WTC11 (cell line): ENCODE measurements at regions not wholly inside any gene's neighbourhood (a gene's known extent, or its start where the extent isn't known, plus 50 kb on each side); places are given as distances from the start of the nearest gene placed in this dataset.
A peak's percentile ranks its signal among the peaks of the same experiment; 100 is the strongest.

Experiments used
- ATAC-seq: fragments of 200-7000 bp; cut with Tn5 transposase; 2 replicates; pipeline ENCODE4 v1.10.0; 2021; ENCODE audit warnings: mild to moderate bottlenecking, moderate library complexity
- CTCF ChIA-PET: fragments of 300-600 bp; sonication (Branson Sonifier 250); formaldehyde crosslinking; loops from one replicate; lab custom pipeline; 2021; ENCODE audit warnings: antibody characterized with exemption; lab: Charles Lee
- POLR2A ChIA-PET: fragments of 350-600 bp; sonication (Branson Sonifier 250); formaldehyde crosslinking; loops from one replicate; lab custom pipeline; 2021; ENCODE audit warnings: antibody characterized with exemption; lab: Charles Lee
- DNase-seq: peaks from one replicate; pipeline ENCODE4 v3.0.0; 2021; ENCODE audit warnings: low spot score
- H3K27ac Mint-ChIP-seq: 2 replicates; pipeline ENCODE4 v1.8.0; 2021; ENCODE audit warnings: mixed read lengths
- H3K27me3 Mint-ChIP-seq: 2 replicates; pipeline ENCODE4 v1.8.0; 2021; ENCODE audit warnings: low read depth, mild to moderate bottlenecking, moderate library complexity, mixed read lengths
- H3K36me3 Mint-ChIP-seq: 2 replicates; pipeline ENCODE4 v1.8.0; 2021; ENCODE audit warnings: mixed read lengths
- H3K4me1 Mint-ChIP-seq: 2 replicates; pipeline ENCODE4 v1.8.0; 2022; ENCODE audit warnings: mixed read lengths
- H3K4me3 Mint-ChIP-seq: 2 replicates; pipeline ENCODE4 v1.8.0; 2021; ENCODE audit warnings: mild to moderate bottlenecking, moderate library complexity, mixed read lengths
- H3K9me3 Mint-ChIP-seq: 2 replicates; pipeline ENCODE4 v1.8.0; 2021; ENCODE audit warnings: mixed read lengths
- GTF2I ChIP-seq: fragments of 250-450 bp; sonication (Bioruptor Pico); conservative IDR thresholded peaks from 2 replicates; pipeline ENCODE4 v1.4.0; 2021; ENCODE audit warnings: mild to moderate bottlenecking
- JAZF1 ChIP-seq: fragments of 250-450 bp; sonication (Bioruptor Pico); IDR thresholded peaks from 2 replicates; pipeline ENCODE4 v1.9.0; 2021; ENCODE audit warnings: moderate library complexity, mild to moderate bottlenecking, inconsistent platforms
- NFE2L1 ChIP-seq: sonication (generic); formaldehyde crosslinking; IDR thresholded peaks from 2 replicates; pipeline ENCODE4 v1.8.1; 2023; ENCODE audit warnings: missing genetic modification reagents
- PRRX2 ChIP-seq: fragments of 250-450 bp; sonication (Bioruptor Pico); IDR thresholded peaks from 2 replicates; pipeline ENCODE4 v1.8.0; 2021; ENCODE audit warnings: mild to moderate bottlenecking
- RELA ChIP-seq: sonication (generic); formaldehyde crosslinking; IDR thresholded peaks from 2 replicates; pipeline ENCODE4 v1.8.1; 2022; ENCODE audit warnings: missing genetic modification reagents, mild to moderate bottlenecking, borderline replicate concordance
- SOX15 ChIP-seq: fragments of 250-450 bp; sonication (Bioruptor Pico); IDR thresholded peaks from 2 replicates; pipeline ENCODE4 v1.9.0; 2021; ENCODE audit warnings: mild to moderate bottlenecking
- SP1 ChIP-seq: sonication (generic); formaldehyde crosslinking; conservative IDR thresholded peaks from 2 replicates; pipeline ENCODE4 v1.8.1; 2022; ENCODE audit warnings: missing genetic modification reagents
- ZBTB21 ChIP-seq: sonication (generic); formaldehyde crosslinking; IDR thresholded peaks from 2 replicates; pipeline ENCODE4 v1.8.1; 2023; ENCODE audit warnings: mild to moderate bottlenecking, missing genetic modification reagents, borderline replicate concordance
- ZNF121 ChIP-seq: sonication (generic); formaldehyde crosslinking; IDR thresholded peaks from 2 replicates; pipeline ENCODE4 v1.8.0; 2023; ENCODE audit warnings: missing genetic modification reagents
- ZNF138 ChIP-seq: sonication (generic); formaldehyde crosslinking; conservative IDR thresholded peaks from 2 replicates; pipeline ENCODE4 v1.8.1; 2022; ENCODE audit warnings: mild to moderate bottlenecking, moderate library complexity, missing genetic modification reagents
- ZNF232 ChIP-seq: sonication (generic); formaldehyde crosslinking; IDR thresholded peaks from 2 replicates; pipeline ENCODE4 v1.8.0; 2022; ENCODE audit warnings: mild to moderate bottlenecking, missing genetic modification reagents
- ZNF396 ChIP-seq: fragments of 250-450 bp; sonication (Bioruptor Pico); IDR thresholded peaks from 2 replicates; pipeline ENCODE4 v1.8.0; 2021; ENCODE audit warnings: mild to moderate bottlenecking, moderate library complexity, borderline replicate concordance
- ZNF671 ChIP-seq: fragments of 250-450 bp; sonication (Bioruptor Pico); IDR thresholded peaks from 2 replicates; pipeline ENCODE4 v1.8.0; 2021; ENCODE audit warnings: mild to moderate bottlenecking
- TF ChIP-seq, protein P1 (sequence below): sonication (generic); formaldehyde crosslinking; IDR thresholded peaks from 2 replicates; pipeline ENCODE4 v1.8.1; 2022; ENCODE audit warnings: low read depth, missing genetic modification reagents, borderline replicate concordance
- TF ChIP-seq, protein P2 (sequence below): fragments of 250-450 bp; sonication (Bioruptor Pico); conservative IDR thresholded peaks from 2 replicates; pipeline ENCODE4 v1.9.0; 2021; ENCODE audit warnings: mild to moderate bottlenecking
- TF ChIP-seq, protein P3 (sequence below): fragments of 250-450 bp; sonication (Bioruptor Pico); IDR thresholded peaks from 2 replicates; pipeline ENCODE4 v1.9.0; 2021; ENCODE audit warnings: mild to moderate bottlenecking
- TF ChIP-seq, protein P4 (sequence below): sonication (generic); formaldehyde crosslinking; IDR thresholded peaks from 2 replicates; pipeline ENCODE4 v1.8.0; 2023; ENCODE audit warnings: mild to moderate bottlenecking, missing genetic modification reagents
- TF ChIP-seq, protein P5 (sequence below): fragments of 250-450 bp; sonication (Bioruptor Pico); IDR thresholded peaks from 2 replicates; pipeline ENCODE4 v1.9.0; 2021; ENCODE audit warnings: mild to moderate bottlenecking, borderline replicate concordance
- TF ChIP-seq, protein P6 (sequence below): fragments of 250-450 bp; sonication (Bioruptor Pico); IDR thresholded peaks from 2 replicates; pipeline ENCODE4 v1.8.0; 2021; ENCODE audit warnings: mild to moderate bottlenecking
- TF ChIP-seq, protein P7 (sequence below): fragments of 200-600 bp; IDR thresholded peaks from 2 replicates; pipeline ENCODE4 v1.8.0; 2022; ENCODE audit warnings: antibody characterized with exemption

DNA sequence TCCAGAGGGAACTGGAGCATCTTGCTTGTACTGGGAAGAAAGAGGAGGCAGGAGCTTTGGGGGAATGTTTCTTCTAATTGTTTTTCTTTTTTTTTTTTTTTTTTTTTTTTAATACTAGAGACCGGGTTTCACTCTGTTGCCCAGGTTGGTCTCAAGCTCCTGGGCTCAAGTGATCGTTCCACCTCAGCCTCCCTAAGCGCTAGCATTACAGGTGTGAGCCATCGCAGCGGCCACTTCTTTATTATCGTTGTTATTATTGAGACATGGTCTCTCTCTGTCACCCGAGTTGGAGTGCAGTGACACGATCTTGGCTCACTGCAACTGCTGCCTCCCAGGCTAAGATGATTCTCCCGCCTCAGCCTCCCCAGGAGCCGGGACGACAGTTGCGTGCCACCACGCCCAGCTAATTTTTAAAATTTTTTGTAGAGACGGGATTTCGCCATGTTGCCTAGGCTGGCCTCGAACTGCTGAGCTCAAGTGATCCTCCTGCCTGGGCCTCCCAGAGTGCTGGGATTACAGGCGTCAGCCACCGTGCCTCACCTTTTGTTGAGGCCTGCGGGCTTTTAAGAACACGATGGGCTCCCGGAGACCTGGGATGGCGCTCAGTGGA lies 137.3 kb upstream of the GSE1 start:
- Mint-ChIP-seq H3K4me1 (peaks cover 30% of the 10 kb centered on the region), H3K27me3 (0 out of 2 replicates have a peak, but pooled peaks cover 2% of the 10 kb centered on the region), H3K4me3 (no peak overlapping the region), H3K27ac (peak overlapping the region; percentile 79; the same call in 1 of the 2 replicates), H3K36me3 (no peaks in the 10 kb centered on the region), H3K9me3 (no peaks in the 10 kb centered on the region)
- POLR2A ChIA-PET, result interaction anchor here (1.0 kb wide), 1 partner anchor 12 kb away, joined by 3 read pairs; no protein-coding TSS in a partner anchor
- ATAC-seq, result no peak
- DNase-seq, result no peak
- TF ChIP-seq GTF2I (CRISPR knock-in tag) (no peak), ZNF232 (CRISPR knock-in tag) (no peak), NFE2L1 (no peak), JAZF1 (no peak), SP1 (CRISPR knock-in tag) (no peak), PRRX2 (CRISPR knock-in tag) (no peak), ZNF121 (CRISPR knock-in tag) (no peak), ZBTB21 (CRISPR knock-in tag) (no peak), SOX15 (CRISPR knock-in tag) (no peak), RELA (CRISPR knock-in tag) (no peak), ZNF396 (CRISPR knock-in tag) (no peak), ZNF138 (no peak), ZNF671 (CRISPR knock-in tag) (no peak)
- TF ChIP-seq, protein P1, sequence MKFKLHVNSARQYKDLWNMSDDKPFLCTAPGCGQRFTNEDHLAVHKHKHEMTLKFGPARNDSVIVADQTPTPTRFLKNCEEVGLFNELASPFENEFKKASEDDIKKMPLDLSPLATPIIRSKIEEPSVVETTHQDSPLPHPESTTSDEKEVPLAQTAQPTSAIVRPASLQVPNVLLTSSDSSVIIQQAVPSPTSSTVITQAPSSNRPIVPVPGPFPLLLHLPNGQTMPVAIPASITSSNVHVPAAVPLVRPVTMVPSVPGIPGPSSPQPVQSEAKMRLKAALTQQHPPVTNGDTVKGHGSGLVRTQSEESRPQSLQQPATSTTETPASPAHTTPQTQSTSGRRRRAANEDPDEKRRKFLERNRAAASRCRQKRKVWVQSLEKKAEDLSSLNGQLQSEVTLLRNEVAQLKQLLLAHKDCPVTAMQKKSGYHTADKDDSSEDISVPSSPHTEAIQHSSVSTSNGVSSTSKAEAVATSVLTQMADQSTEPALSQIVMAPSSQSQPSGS, result no peak
- TF ChIP-seq, protein P2, sequence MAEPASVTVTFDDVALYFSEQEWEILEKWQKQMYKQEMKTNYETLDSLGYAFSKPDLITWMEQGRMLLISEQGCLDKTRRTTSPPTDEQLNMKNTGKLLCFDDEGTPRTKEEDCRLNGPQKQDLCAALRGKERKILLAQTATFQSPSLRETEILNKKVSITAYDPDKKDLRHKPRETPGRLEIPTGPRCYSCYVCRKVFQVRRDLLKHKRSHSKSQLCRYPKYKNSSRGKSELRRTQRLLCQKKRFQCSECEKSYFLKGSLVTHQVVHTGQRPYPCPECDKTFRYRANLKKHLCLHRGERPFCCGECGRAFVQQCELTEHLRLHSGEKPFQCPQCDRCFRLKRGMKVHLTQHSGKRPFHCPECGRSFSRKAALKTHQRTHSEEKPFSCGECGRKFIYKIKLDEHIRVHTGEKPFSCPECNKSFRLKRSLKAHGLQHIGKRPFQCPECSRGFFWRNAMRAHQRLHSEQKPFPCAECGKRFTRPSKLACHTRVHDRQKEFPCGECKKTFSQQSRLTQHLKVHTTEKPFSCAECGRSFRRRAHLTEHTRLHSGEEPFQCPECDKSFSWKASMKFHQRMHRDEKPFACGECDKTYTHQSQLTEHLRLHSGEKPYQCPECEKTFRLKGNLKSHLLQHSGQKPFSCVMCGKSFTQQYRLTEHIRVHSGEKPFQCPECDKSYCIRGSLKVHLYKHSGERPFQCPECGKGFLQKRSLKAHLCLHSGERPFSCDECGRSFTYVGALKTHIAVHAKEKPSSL (CRISPR knock-in tag), result no peak
- TF ChIP-seq, protein P3, sequence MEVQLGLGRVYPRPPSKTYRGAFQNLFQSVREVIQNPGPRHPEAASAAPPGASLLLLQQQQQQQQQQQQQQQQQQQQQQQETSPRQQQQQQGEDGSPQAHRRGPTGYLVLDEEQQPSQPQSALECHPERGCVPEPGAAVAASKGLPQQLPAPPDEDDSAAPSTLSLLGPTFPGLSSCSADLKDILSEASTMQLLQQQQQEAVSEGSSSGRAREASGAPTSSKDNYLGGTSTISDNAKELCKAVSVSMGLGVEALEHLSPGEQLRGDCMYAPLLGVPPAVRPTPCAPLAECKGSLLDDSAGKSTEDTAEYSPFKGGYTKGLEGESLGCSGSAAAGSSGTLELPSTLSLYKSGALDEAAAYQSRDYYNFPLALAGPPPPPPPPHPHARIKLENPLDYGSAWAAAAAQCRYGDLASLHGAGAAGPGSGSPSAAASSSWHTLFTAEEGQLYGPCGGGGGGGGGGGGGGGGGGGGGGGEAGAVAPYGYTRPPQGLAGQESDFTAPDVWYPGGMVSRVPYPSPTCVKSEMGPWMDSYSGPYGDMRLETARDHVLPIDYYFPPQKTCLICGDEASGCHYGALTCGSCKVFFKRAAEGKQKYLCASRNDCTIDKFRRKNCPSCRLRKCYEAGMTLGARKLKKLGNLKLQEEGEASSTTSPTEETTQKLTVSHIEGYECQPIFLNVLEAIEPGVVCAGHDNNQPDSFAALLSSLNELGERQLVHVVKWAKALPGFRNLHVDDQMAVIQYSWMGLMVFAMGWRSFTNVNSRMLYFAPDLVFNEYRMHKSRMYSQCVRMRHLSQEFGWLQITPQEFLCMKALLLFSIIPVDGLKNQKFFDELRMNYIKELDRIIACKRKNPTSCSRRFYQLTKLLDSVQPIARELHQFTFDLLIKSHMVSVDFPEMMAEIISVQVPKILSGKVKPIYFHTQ (CRISPR knock-in tag), result no peak
- TF ChIP-seq, protein P4, sequence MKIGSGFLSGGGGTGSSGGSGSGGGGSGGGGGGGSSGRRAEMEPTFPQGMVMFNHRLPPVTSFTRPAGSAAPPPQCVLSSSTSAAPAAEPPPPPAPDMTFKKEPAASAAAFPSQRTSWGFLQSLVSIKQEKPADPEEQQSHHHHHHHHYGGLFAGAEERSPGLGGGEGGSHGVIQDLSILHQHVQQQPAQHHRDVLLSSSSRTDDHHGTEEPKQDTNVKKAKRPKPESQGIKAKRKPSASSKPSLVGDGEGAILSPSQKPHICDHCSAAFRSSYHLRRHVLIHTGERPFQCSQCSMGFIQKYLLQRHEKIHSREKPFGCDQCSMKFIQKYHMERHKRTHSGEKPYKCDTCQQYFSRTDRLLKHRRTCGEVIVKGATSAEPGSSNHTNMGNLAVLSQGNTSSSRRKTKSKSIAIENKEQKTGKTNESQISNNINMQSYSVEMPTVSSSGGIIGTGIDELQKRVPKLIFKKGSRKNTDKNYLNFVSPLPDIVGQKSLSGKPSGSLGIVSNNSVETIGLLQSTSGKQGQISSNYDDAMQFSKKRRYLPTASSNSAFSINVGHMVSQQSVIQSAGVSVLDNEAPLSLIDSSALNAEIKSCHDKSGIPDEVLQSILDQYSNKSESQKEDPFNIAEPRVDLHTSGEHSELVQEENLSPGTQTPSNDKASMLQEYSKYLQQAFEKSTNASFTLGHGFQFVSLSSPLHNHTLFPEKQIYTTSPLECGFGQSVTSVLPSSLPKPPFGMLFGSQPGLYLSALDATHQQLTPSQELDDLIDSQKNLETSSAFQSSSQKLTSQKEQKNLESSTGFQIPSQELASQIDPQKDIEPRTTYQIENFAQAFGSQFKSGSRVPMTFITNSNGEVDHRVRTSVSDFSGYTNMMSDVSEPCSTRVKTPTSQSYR (CRISPR knock-in tag), result no peak
- TF ChIP-seq, protein P5, sequence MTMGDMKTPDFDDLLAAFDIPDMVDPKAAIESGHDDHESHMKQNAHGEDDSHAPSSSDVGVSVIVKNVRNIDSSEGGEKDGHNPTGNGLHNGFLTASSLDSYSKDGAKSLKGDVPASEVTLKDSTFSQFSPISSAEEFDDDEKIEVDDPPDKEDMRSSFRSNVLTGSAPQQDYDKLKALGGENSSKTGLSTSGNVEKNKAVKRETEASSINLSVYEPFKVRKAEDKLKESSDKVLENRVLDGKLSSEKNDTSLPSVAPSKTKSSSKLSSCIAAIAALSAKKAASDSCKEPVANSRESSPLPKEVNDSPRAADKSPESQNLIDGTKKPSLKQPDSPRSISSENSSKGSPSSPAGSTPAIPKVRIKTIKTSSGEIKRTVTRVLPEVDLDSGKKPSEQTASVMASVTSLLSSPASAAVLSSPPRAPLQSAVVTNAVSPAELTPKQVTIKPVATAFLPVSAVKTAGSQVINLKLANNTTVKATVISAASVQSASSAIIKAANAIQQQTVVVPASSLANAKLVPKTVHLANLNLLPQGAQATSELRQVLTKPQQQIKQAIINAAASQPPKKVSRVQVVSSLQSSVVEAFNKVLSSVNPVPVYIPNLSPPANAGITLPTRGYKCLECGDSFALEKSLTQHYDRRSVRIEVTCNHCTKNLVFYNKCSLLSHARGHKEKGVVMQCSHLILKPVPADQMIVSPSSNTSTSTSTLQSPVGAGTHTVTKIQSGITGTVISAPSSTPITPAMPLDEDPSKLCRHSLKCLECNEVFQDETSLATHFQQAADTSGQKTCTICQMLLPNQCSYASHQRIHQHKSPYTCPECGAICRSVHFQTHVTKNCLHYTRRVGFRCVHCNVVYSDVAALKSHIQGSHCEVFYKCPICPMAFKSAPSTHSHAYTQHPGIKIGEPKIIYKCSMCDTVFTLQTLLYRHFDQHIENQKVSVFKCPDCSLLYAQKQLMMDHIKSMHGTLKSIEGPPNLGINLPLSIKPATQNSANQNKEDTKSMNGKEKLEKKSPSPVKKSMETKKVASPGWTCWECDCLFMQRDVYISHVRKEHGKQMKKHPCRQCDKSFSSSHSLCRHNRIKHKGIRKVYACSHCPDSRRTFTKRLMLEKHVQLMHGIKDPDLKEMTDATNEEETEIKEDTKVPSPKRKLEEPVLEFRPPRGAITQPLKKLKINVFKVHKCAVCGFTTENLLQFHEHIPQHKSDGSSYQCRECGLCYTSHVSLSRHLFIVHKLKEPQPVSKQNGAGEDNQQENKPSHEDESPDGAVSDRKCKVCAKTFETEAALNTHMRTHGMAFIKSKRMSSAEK (CRISPR knock-in tag), result no peak
- TF ChIP-seq, protein P6, sequence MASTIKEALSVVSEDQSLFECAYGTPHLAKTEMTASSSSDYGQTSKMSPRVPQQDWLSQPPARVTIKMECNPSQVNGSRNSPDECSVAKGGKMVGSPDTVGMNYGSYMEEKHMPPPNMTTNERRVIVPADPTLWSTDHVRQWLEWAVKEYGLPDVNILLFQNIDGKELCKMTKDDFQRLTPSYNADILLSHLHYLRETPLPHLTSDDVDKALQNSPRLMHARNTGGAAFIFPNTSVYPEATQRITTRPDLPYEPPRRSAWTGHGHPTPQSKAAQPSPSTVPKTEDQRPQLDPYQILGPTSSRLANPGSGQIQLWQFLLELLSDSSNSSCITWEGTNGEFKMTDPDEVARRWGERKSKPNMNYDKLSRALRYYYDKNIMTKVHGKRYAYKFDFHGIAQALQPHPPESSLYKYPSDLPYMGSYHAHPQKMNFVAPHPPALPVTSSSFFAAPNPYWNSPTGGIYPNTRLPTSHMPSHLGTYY (CRISPR knock-in tag), result no peak
- TF ChIP-seq, protein P7, sequence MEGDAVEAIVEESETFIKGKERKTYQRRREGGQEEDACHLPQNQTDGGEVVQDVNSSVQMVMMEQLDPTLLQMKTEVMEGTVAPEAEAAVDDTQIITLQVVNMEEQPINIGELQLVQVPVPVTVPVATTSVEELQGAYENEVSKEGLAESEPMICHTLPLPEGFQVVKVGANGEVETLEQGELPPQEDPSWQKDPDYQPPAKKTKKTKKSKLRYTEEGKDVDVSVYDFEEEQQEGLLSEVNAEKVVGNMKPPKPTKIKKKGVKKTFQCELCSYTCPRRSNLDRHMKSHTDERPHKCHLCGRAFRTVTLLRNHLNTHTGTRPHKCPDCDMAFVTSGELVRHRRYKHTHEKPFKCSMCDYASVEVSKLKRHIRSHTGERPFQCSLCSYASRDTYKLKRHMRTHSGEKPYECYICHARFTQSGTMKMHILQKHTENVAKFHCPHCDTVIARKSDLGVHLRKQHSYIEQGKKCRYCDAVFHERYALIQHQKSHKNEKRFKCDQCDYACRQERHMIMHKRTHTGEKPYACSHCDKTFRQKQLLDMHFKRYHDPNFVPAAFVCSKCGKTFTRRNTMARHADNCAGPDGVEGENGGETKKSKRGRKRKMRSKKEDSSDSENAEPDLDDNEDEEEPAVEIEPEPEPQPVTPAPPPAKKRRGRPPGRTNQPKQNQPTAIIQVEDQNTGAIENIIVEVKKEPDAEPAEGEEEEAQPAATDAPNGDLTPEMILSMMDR, result no peak
- CTCF ChIA-PET, result interaction anchor here (0.6 to 2.2 kb wide), 7 partner anchors 15 to 243 kb away, joined by 3 to 12 read pairs (median 4); no protein-coding TSS in a partner anchor
